ENCODE measurements at regions not wholly inside any gene's neighbourhood (a gene's known extent, or its start where the extent isn't known, plus 50 kb on each side); places are given as distances from the start of the nearest gene placed in this dataset.

- intact Hi-C loops (cut with DNase I), result no loop called here
These were observed 53.8 kb upstream of the RXRA start for GRCh38 chr9:134272302-134273023.

GRCh38 chr9:134273647-134274046, 52.6 kb upstream of the RXRA start:
- H3K4me3 ChIP-seq, result no peak overlapping the region
- TF ChIP-seq CTCF (IDR thresholded peaks at IDR 0.05), result no peak
- no peaks in the 10 kb centered on the region for H3K27me3 ChIP-seq
- intact Hi-C loops (cut with DNase I), result no loop called here
- H3K9me3 ChIP-seq, result no peaks in the 10 kb centered on the region
- H3K4me1 ChIP-seq, result no peaks in the 10 kb centered on the region
- no peak overlapping the region for H3K27ac ChIP-seq
- no peak for DNase-seq (ENCODE audit: low spot score in 2 of 2)
- H3K36me3 ChIP-seq, result no peaks in the 10 kb centered on the region

More at GRCh38 chr9:134272302-134273023, 53.8 kb upstream of the RXRA start:
- no peak for DNase-seq (ENCODE audit: low spot score in 2 of 2)
- no peaks in the 10 kb centered on the region for H3K36me3 ChIP-seq
- H3K4me3 ChIP-seq, result no peak overlapping the region
- TF ChIP-seq CTCF (IDR thresholded peaks at IDR 0.05), result no peak
- no peak overlapping the region for H3K27ac ChIP-seq
- H3K27me3 ChIP-seq, result no peaks in the 10 kb centered on the region
- no peaks in the 10 kb centered on the region for H3K4me1 ChIP-seq
- no peaks in the 10 kb centered on the region for H3K9me3 ChIP-seq

- no peaks in the 10 kb centered on the region for H3K4me1 ChIP-seq
- H3K4me3 ChIP-seq, result no peak overlapping the region
- H3K9me3 ChIP-seq, result no peaks in the 10 kb centered on the region
- H3K27me3 ChIP-seq, result no peaks in the 10 kb centered on the region
- H3K27ac ChIP-seq, result no peak overlapping the region
- TF ChIP-seq CTCF (IDR thresholded peaks at IDR 0.05), result no peak
- intact Hi-C loops (cut with DNase I), result no loop called here
- H3K36me3 ChIP-seq, result no peaks in the 10 kb centered on the region
- DNase-seq (ENCODE audit: low spot score in 2 of 2), result no peak
These were observed 50.9 kb upstream of the RXRA start for GRCh38 chr9:134275375-134275774.

- DNase-seq (ENCODE audit: low spot score in 2 of 2), result no peak
- no peaks in the 10 kb centered on the region for H3K36me3 ChIP-seq
- TF ChIP-seq CTCF (IDR thresholded peaks at IDR 0.05), result no peak
- no peak overlapping the region for H3K4me3 ChIP-seq
- H3K27me3 ChIP-seq, result no peaks in the 10 kb centered on the region
- no peaks in the 10 kb centered on the region for H3K4me1 ChIP-seq
- H3K9me3 ChIP-seq, result no peaks in the 10 kb centered on the region
- intact Hi-C loops (cut with DNase I), result no loop called here
- no peak overlapping the region for H3K27ac ChIP-seq
These were observed 49.6 kb upstream of the RXRA start for GRCh38 chr9:134276453-134277245.
